HUES64 (cell line): ENCODE measurements at regions not wholly inside any gene's neighbourhood (a gene's known extent, or its start where the extent isn't known, plus 50 kb on each side); places are given as distances from the start of the nearest gene placed in this dataset.
"Not testable (repeated sequence)": the region's sequence is repeated elsewhere in the genome, so short reads cannot be mapped to it uniquely, and the experiment has no call there.

ENCODE experiments used
- H3K27ac ChIP-seq: 2 replicates; pipeline ENCODE4 v1.7.0; 2013; ENCODE audit warnings: low read depth, low read length, inconsistent platforms
- H3K27me3 ChIP-seq: 2 replicates; pipeline ENCODE4 v1.6.1; 2013; ENCODE audit warnings: mild to moderate bottlenecking, low read length; ENCODE audit not compliant: insufficient read depth
- H3K36me3 ChIP-seq: 2 replicates; pipeline ENCODE4 v1.6.1; 2013; ENCODE audit warnings: mild to moderate bottlenecking, low read length; ENCODE audit not compliant: insufficient read depth
- H3K4me1 ChIP-seq: 2 replicates; pipeline ENCODE4 v1.6.1; 2013; ENCODE audit warnings: mild to moderate bottlenecking, low read length, moderate library complexity; ENCODE audit not compliant: insufficient read depth
- H3K4me3 ChIP-seq: 2 replicates; pipeline ENCODE4 v1.5.1; 2013; ENCODE audit warnings: mild to moderate bottlenecking, low read length, moderate library complexity
- H3K9ac ChIP-seq: 2 replicates; pipeline ENCODE4 v1.6.1; 2013; ENCODE audit warnings: mild to moderate bottlenecking, low read depth, low read length
- H3K9me3 ChIP-seq: 2 replicates; pipeline ENCODE4 v1.6.1; 2013; ENCODE audit warnings: low read depth, low read length; ENCODE audit not compliant: insufficient read depth
- WGBS: fragments of 150-250, 120-280 bp; methylation state at CpG from one replicate; pipeline ENCODE4 v1.1.7; 2013; ENCODE audit warnings: missing lambda C conversion rate; 5-methylcytosine and 5-hydroxymethylcytosine counted together

GRCh38 chr15:25171856-25172687 is 217.3 kb downstream of the SNRPN start:
- Histone ChIP-seq H3K27me3 (no peaks in the 10 kb centered on the region), H3K4me1 (no peaks in the 10 kb centered on the region), H3K9ac (no peak overlapping the region), H3K4me3 (no peak overlapping the region), H3K9me3 (peaks cover 74% of the 10 kb centered on the region), H3K36me3 (no peaks in the 10 kb centered on the region), H3K27ac (no peak overlapping the region)
- 91% methylated on average over 9 of the region's 9 CpGs for WGBS

- no peak overlapping the region for H3K4me3 ChIP-seq
- H3K9me3 ChIP-seq, result peaks cover 75% of the 10 kb centered on the region
- H3K4me1 ChIP-seq, result no peaks in the 10 kb centered on the region
- no peak overlapping the region for H3K27ac ChIP-seq
- 77% methylated on average over 6 of the region's 6 CpGs for WGBS
- no peaks in the 10 kb centered on the region for H3K27me3 ChIP-seq
- no peaks in the 10 kb centered on the region for H3K36me3 ChIP-seq
- H3K9ac ChIP-seq, result no peak overlapping the region
These were observed 217.9 kb downstream of the SNRPN start for GRCh38 chr15:25172691-25173090.

GRCh38 chr15:25173241-25174028 is 218.6 kb downstream of the SNRPN start:
- peaks cover 78% of the 10 kb centered on the region for H3K9me3 ChIP-seq
- WGBS, result 87% methylated on average over 13 of the region's 13 CpGs
- no peaks in the 10 kb centered on the region for H3K36me3 ChIP-seq
- H3K27ac ChIP-seq, result no peak overlapping the region
- H3K27me3 ChIP-seq, result no peaks in the 10 kb centered on the region
- no peaks in the 10 kb centered on the region for H3K4me1 ChIP-seq
- no peak overlapping the region for H3K4me3 ChIP-seq
- H3K9ac ChIP-seq, result no peak overlapping the region

GRCh38 chr15:25174149-25174548 is 219.4 kb downstream of the SNRPN start:
- WGBS, result 87% methylated on average over 10 of the region's 10 CpGs

GRCh38 chr15:25175033-25175788 is 220.4 kb downstream of the SNRPN start:
- H3K4me1 ChIP-seq, result no peaks in the 10 kb centered on the region
- H3K9me3 ChIP-seq, result peaks cover 88% of the 10 kb centered on the region
- no peak overlapping the region for H3K27ac ChIP-seq
- H3K27me3 ChIP-seq, result no peaks in the 10 kb centered on the region
- H3K4me3 ChIP-seq, result no peak overlapping the region
- H3K36me3 ChIP-seq, result no peaks in the 10 kb centered on the region
- no peak overlapping the region for H3K9ac ChIP-seq
- WGBS, result 83% methylated on average over 8 of the region's 8 CpGs

More at GRCh38 chr15:25174149-25174548, 219.4 kb downstream of the SNRPN start:
- H3K9ac ChIP-seq, H3K36me3 ChIP-seq, H3K4me3 ChIP-seq, H3K27ac ChIP-seq, H3K27me3 ChIP-seq, H3K4me1 ChIP-seq: not testable (repeated sequence)
- H3K9me3 ChIP-seq, result peaks cover 86% of the 10 kb centered on the region

- H3K4me3 ChIP-seq, result no peak overlapping the region
- WGBS, result 74% methylated on average over 7 of the region's 7 CpGs
- H3K4me1 ChIP-seq, result no peaks in the 10 kb centered on the region
- H3K27ac ChIP-seq, result no peak overlapping the region
- H3K9ac ChIP-seq, result no peak overlapping the region
- no peaks in the 10 kb centered on the region for H3K36me3 ChIP-seq
- H3K27me3 ChIP-seq, result no peaks in the 10 kb centered on the region
- peaks cover 86% of the 10 kb centered on the region for H3K9me3 ChIP-seq
These were observed 221.2 kb downstream of the SNRPN start for GRCh38 chr15:25175789-25176615.

GRCh38 chr15:25176616-25176923 is 221.8 kb downstream of the SNRPN start:
- H3K9ac ChIP-seq, result no peak overlapping the region
- 92% methylated on average over 7 of the region's 7 CpGs for WGBS

GRCh38 chr15:25176991-25177954 is 222.5 kb downstream of the SNRPN start:
- H3K4me1 ChIP-seq, result no peaks in the 10 kb centered on the region
- no peak overlapping the region for H3K4me3 ChIP-seq
- H3K9me3 ChIP-seq, result peaks cover 82% of the 10 kb centered on the region
- H3K9ac ChIP-seq, result no peak overlapping the region
- WGBS, result 86% methylated on average over 21 of the region's 21 CpGs
- no peaks in the 10 kb centered on the region for H3K27me3 ChIP-seq
- H3K36me3 ChIP-seq, result no peaks in the 10 kb centered on the region
- no peak overlapping the region for H3K27ac ChIP-seq

More at GRCh38 chr15:25176616-25176923, 221.8 kb downstream of the SNRPN start:
- Histone ChIP-seq H3K4me1 (no peaks in the 10 kb centered on the region), H3K27me3 (no peaks in the 10 kb centered on the region), H3K9me3 (peaks cover 82% of the 10 kb centered on the region), H3K27ac (no peak overlapping the region), H3K4me3 (no peak overlapping the region), H3K36me3 (no peaks in the 10 kb centered on the region)

- Histone ChIP-seq H3K4me3 (no peak overlapping the region), H3K27me3 (no peaks in the 10 kb centered on the region), H3K27ac (no peak overlapping the region), H3K36me3 (no peaks in the 10 kb centered on the region), H3K4me1 (no peaks in the 10 kb centered on the region), H3K9me3 (peaks cover 81% of the 10 kb centered on the region), H3K9ac (no peak overlapping the region)
- 82% methylated on average over 11 of the region's 11 CpGs for WGBS
These were observed 223.4 kb downstream of the SNRPN start for GRCh38 chr15:25177955-25178801.
